Thyroid gland (tissue), 4 donors: ENCODE measurements at regions not wholly inside any gene's neighbourhood (a gene's known extent, or its start where the extent isn't known, plus 50 kb on each side); places are given as distances from the start of the nearest gene placed in this dataset.
"Not testable (repeated sequence)": the region's sequence is repeated elsewhere in the genome, so short reads cannot be mapped to it uniquely, and the experiment has no call there.

ENCODE experiments used
- CTCF ChIP-seq, 6 experiments: fragments of 200-600 bp in 3 of 6; fragments of 450-650 bp in 3 of 6; sonication (generic) in 3 of 6; IDR thresholded peaks; one replicate each; pipeline ENCODE4 v1.5.1; 2016 to 2019; ENCODE audit warnings: antibody characterized with exemption in 6 of 6, mild to moderate bottlenecking in 2 of 6, inconsistent platforms in 1 of 6, moderate library complexity in 1 of 6
- POLR2A ChIP-seq, 2 donors: fragments of 450-650 bp; IDR thresholded peaks; one replicate each; pipeline ENCODE4 v1.6.1; 2017; ENCODE audit warnings: antibody characterized with exemption in 2 of 2, mild to moderate bottlenecking in 2 of 2, moderate library complexity in 1 of 2

GRCh38 chr9:115844433-115844832 lies 309.2 kb upstream of the PAPPA start:
- not testable (repeated sequence) for TF ChIP-seq CTCF, POLR2A (IDR thresholded peaks at IDR 0.05)
